C4-2B (cell line): ENCODE measurements at regions not wholly inside any gene's neighbourhood (a gene's known extent, or its start where the extent isn't known, plus 50 kb on each side); places are given as distances from the start of the nearest gene placed in this dataset.

Experiments used
- ZFX ChIP-seq: fragments of 450-650 bp; IDR thresholded peaks from 2 replicates; pipeline ENCODE4 v1.6.1; 2017
- TF ChIP-seq, protein P1 (sequence below): fragments of 450-650 bp; conservative IDR thresholded peaks from 2 replicates; pipeline ENCODE4 v1.5.1; 2017; ENCODE audit warnings: mild to moderate bottlenecking

DNA sequence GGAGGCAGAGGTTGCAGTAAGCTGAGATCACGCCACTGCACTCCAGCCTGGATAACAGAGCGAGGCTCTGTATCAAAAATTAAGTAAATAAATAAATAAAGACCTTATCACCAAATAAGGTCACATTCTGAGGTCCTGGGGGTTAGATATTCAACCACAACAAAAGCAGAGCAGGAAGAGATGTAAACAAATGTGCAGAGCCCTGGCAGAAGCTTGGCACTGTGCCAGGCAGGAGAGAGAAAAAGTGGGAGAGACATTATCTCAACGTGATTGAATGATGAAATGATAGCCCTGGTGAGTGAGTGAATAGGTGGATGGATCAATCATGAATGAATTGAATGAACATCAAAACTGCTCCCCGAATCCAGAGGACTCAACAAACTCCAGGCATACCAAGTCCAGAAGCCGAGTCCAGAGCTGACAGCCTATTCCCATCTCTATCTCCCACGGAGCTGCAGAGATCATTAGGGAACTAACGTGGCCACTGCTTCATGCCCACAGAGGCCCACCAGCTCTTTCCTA is 150.7 kb downstream of the TOMM20 start:
- TF ChIP-seq, protein P1, sequence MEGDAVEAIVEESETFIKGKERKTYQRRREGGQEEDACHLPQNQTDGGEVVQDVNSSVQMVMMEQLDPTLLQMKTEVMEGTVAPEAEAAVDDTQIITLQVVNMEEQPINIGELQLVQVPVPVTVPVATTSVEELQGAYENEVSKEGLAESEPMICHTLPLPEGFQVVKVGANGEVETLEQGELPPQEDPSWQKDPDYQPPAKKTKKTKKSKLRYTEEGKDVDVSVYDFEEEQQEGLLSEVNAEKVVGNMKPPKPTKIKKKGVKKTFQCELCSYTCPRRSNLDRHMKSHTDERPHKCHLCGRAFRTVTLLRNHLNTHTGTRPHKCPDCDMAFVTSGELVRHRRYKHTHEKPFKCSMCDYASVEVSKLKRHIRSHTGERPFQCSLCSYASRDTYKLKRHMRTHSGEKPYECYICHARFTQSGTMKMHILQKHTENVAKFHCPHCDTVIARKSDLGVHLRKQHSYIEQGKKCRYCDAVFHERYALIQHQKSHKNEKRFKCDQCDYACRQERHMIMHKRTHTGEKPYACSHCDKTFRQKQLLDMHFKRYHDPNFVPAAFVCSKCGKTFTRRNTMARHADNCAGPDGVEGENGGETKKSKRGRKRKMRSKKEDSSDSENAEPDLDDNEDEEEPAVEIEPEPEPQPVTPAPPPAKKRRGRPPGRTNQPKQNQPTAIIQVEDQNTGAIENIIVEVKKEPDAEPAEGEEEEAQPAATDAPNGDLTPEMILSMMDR: no peak
- no peak for TF ChIP-seq ZFX
